HEK293T (cell line): ENCODE measurements at regions not wholly inside any gene's neighbourhood (a gene's known extent, or its start where the extent isn't known, plus 50 kb on each side); places are given as distances from the start of the nearest gene placed in this dataset.

Source experiments
- BHLHE40 ChIP-seq: fragments of 450-650 bp; IDR thresholded peaks from 2 replicates; pipeline ENCODE4 v1.6.1; 2016; ENCODE audit warnings: mild to moderate bottlenecking, moderate library complexity, borderline replicate concordance
- ELF4 ChIP-seq: fragments of 450-650 bp; IDR thresholded peaks from 2 replicates; pipeline ENCODE4 v1.6.1; 2017; ENCODE audit warnings: antibody characterized with exemption
- FOXA1 ChIP-seq: fragments of 450-650 bp; IDR thresholded peaks from 2 replicates; pipeline ENCODE4 v1.6.1; 2016; ENCODE audit warnings: mild to moderate bottlenecking
- FOXK2 ChIP-seq: fragments of 450-650 bp; IDR thresholded peaks from 2 replicates; pipeline ENCODE4 v1.6.1; 2016; ENCODE audit warnings: mild to moderate bottlenecking
- FOXM1 ChIP-seq: fragments of 450-650 bp; IDR thresholded peaks from 2 replicates; pipeline ENCODE4 v1.6.1; 2017; ENCODE audit warnings: mild to moderate bottlenecking, borderline replicate concordance
- HDGF ChIP-seq: fragments of 450-650 bp; IDR thresholded peaks from 2 replicates; pipeline ENCODE4 v1.6.1; 2017; ENCODE audit warnings: antibody characterized with exemption, borderline replicate concordance
- L3MBTL2 ChIP-seq: fragments of 450-650 bp; conservative IDR thresholded peaks from 2 replicates; pipeline ENCODE4 v1.6.1; 2016; ENCODE audit warnings: mild to moderate bottlenecking
- NFRKB ChIP-seq: fragments of 450-650 bp; IDR thresholded peaks from 2 replicates; pipeline ENCODE4 v1.6.1; 2016; ENCODE audit warnings: mild to moderate bottlenecking, moderate library complexity
- SP1 ChIP-seq: fragments of 450-650 bp; IDR thresholded peaks from 2 replicates; pipeline ENCODE4 v1.6.1; 2017
- SUZ12 ChIP-seq: fragments of 450-650 bp; IDR thresholded peaks from 2 replicates; pipeline ENCODE4 v1.6.1; 2016; ENCODE audit warnings: mild to moderate bottlenecking
- TARDBP ChIP-seq: fragments of 450-650 bp; IDR thresholded peaks from 2 replicates; pipeline ENCODE4 v1.6.1; 2016

DNA sequence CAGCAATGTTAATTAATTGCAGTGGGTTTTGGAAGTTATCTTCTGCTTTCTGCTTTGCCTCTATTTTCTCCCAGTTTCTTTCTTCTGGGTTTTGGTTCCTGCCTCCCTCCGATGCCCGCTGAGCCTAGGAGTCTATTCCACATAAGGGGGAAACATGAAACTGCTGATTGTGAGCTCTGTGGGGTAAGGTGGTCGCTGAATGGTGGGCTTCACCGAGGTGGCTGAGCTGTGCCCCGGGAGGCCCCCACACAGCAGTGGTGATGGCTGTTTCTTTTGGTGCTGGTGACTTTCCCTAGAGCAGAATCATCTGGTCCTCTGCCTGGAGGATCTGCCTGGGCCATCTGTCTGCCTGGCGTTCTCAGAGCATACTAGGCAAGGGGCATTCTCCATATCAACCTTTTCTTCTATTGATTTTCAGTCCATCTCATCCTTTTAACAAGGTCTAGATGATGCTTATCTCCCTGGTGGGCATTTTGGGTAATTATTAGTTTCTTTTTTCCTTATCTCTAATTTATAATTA lies 68.8 kb upstream of the ATP2B2 start:
- no peak for TF ChIP-seq HDGF
- no peak for TF ChIP-seq NFRKB
- no peak for TF ChIP-seq FOXM1
- no peak for TF ChIP-seq BHLHE40
- no peak for TF ChIP-seq FOXK2
- TF ChIP-seq ELF4, result no peak
- no peak for TF ChIP-seq TARDBP
- TF ChIP-seq SP1, result no peak
- TF ChIP-seq L3MBTL2, result no peak
- no peak for TF ChIP-seq FOXA1
- TF ChIP-seq SUZ12, result no peak
